Upper lobe of left lung (tissue), 4 donors: ENCODE measurements at regions not wholly inside any gene's neighbourhood (a gene's known extent, or its start where the extent isn't known, plus 50 kb on each side); places are given as distances from the start of the nearest gene placed in this dataset.

Source experiments
- CTCF ChIP-seq, 6 experiments: fragments of 450-650 bp in 4 of 6; fragments of 200-600 bp in 2 of 6; sonication (generic) in 2 of 6; IDR thresholded peaks; one replicate each; pipeline ENCODE4 v1.5.1; 2016 to 2019; ENCODE audit warnings: antibody characterized with exemption in 6 of 6
- EP300 ChIP-seq, 4 donors: sonication (generic); formaldehyde crosslinking; IDR thresholded peaks; one replicate each; pipeline ENCODE4 v1.5.1; 2017; ENCODE audit warnings: antibody characterized with exemption in 4 of 4, control low read depth in 2 of 4
- POLR2AphosphoS5 ChIP-seq, 2 donors: sonication (generic); formaldehyde crosslinking; IDR thresholded peaks; one replicate each; pipeline ENCODE4 v1.5.1; 2017; ENCODE audit warnings: antibody characterized with exemption in 2 of 2

GRCh38 chr18:43710135-43710534 is 432.8 kb upstream of the SYT4 start:
- no peak for TF ChIP-seq EP300 (IDR thresholded peaks at IDR 0.05)
- no peak for TF ChIP-seq CTCF (IDR thresholded peaks at IDR 0.05)
- TF ChIP-seq POLR2AphosphoS5 (IDR thresholded peaks at IDR 0.05): no peak
